Caco-2 (cell line): ENCODE measurements at regions not wholly inside any gene's neighbourhood (a gene's known extent, or its start where the extent isn't known, plus 50 kb on each side); places are given as distances from the start of the nearest gene placed in this dataset.

ENCODE experiments used
- BruUV-seq: library from RNA; stranded (reverse); fragments of 400-500 nt; replicated peaks from 2 replicates; lab custom pipeline; 2021; lab: Mats Ljungman, UMichigan
- CTCF ChIA-PET: fragments of 300-600 bp; sonication (Branson Sonifier 250); formaldehyde crosslinking; loops from one replicate; lab custom pipeline; 2022; ENCODE audit warnings: antibody characterized with exemption; lab: Charles Lee
- POLR2A ChIA-PET: fragments of 300-600 bp; sonication (Branson Sonifier 250); formaldehyde crosslinking; loops from one replicate; lab custom pipeline; 2022; ENCODE audit warnings: antibody characterized with exemption; lab: Charles Lee
- DNase-seq, 2 experiments: peaks; one replicate each; pipeline versions ENCODE4 v3.0.0 to v3.0.0-alpha.2; 2020 to 2022
- H3K27me3 ChIP-seq: replicated peaks from 2 replicates; pipeline ENCODE4 v1.6.0; 2011; ENCODE audit warnings: low read length; ENCODE audit not compliant: control insufficient read depth, insufficient read depth
- H3K36me3 ChIP-seq: 2 replicates; pipeline ENCODE4 v1.5.1; 2011; ENCODE audit warnings: low read length; ENCODE audit not compliant: control insufficient read depth, insufficient read depth
- H3K4me1 ChIP-seq: fragments of 250-450 bp; sonication (Bioruptor Pico); 2 replicates; pipeline ENCODE4 v1.5.1; 2020; ENCODE audit warnings: mild to moderate bottlenecking
- H3K4me3 ChIP-seq: 2 replicates; pipeline ENCODE4 v1.5.1; 2011; ENCODE audit warnings: low read depth, mild to moderate bottlenecking, control low read depth, low read length
- H3K9me3 ChIP-seq: fragments of 250-450 bp; sonication (Bioruptor Pico); 2 replicates; pipeline ENCODE4 v1.5.1; 2020; ENCODE audit warnings: mild to moderate bottlenecking, moderate library complexity
- H3K27ac Mint-ChIP-seq: one replicate; pipeline ENCODE4 v1.8.0; 2022; ENCODE audit warnings: mixed read lengths; ENCODE audit not compliant: unreplicated experiment
- H3K27me3 Mint-ChIP-seq: one replicate; pipeline ENCODE4 v1.8.0; 2022; ENCODE audit warnings: mixed read lengths; ENCODE audit not compliant: insufficient read depth, unreplicated experiment
- H3K36me3 Mint-ChIP-seq: one replicate; pipeline ENCODE4 v1.8.0; 2022; ENCODE audit warnings: mild to moderate bottlenecking, mixed read lengths; ENCODE audit not compliant: insufficient read depth, unreplicated experiment
- H3K4me1 Mint-ChIP-seq: one replicate; pipeline ENCODE4 v1.8.0; 2022; ENCODE audit warnings: low read depth, mixed read lengths; ENCODE audit not compliant: unreplicated experiment
- H3K4me3 Mint-ChIP-seq: one replicate; pipeline ENCODE4 v1.8.0; 2022; ENCODE audit warnings: mild to moderate bottlenecking, moderate library complexity, mixed read lengths; ENCODE audit not compliant: unreplicated experiment
- H3K9me3 Mint-ChIP-seq: one replicate; pipeline ENCODE4 v1.8.0; 2022; ENCODE audit warnings: mixed read lengths; ENCODE audit not compliant: unreplicated experiment
- CTCF ChIP-seq, 2 experiments: fragments of 200-600 bp in 1 of 2; IDR thresholded peaks; 1 replicate in 1 of 2; 2 replicates in 1 of 2; pipeline versions ENCODE4 v1.5.1 to v1.8.0; 2011 to 2022; ENCODE audit warnings: antibody characterized with exemption in 1 of 2, control low read depth in 1 of 2, inconsistent platforms in 1 of 2, low read depth in 1 of 2, low read length in 1 of 2, mild to moderate bottlenecking in 1 of 2, moderate library complexity in 1 of 2; ENCODE audit not compliant: insufficient read depth in 1 of 2, severe bottlenecking in 1 of 2, unreplicated experiment in 1 of 2
- intact Hi-C: fragments of 100-400 bp; cut with micrococcal nuclease; formaldehyde crosslinking; loops from one replicate; pipeline ENCODE4 v1.10.0; 2022; ENCODE audit not compliant: unreplicated experiment

GRCh38 chr18:78459668-78460067 is 520.0 kb upstream of the SALL3 start:
- intact Hi-C loops, result no loop called here
- ChIA-PET CTCF (no interaction called here), POLR2A (no interaction called here)
- DNase-seq, result no peak
- Histone ChIP-seq H3K36me3 (no peaks in the 10 kb centered on the region), H3K4me1 (no peaks in the 10 kb centered on the region), H3K4me3 (no peak overlapping the region), H3K9me3 (no peaks in the 10 kb centered on the region), H3K27me3 (no peaks in the 10 kb centered on the region)
- peaks cover 3% of the 10 kb centered on the region for H3K27me3 Mint-ChIP-seq
- H3K27ac Mint-ChIP-seq, result no peak overlapping the region
- H3K4me1 Mint-ChIP-seq, result no peaks in the 10 kb centered on the region
- H3K36me3 Mint-ChIP-seq, result no peaks in the 10 kb centered on the region
- BruUV-seq, result no TSS peak
- H3K4me3 Mint-ChIP-seq, result no peak overlapping the region
- H3K9me3 Mint-ChIP-seq, result no peaks in the 10 kb centered on the region
- no peak for TF ChIP-seq CTCF (IDR thresholded peaks at IDR 0.05; ENCODE audit: insufficient read depth in 1 of 2, low read depth in 1 of 2, low read length in 1 of 2, severe bottlenecking in 1 of 2, unreplicated experiment in 1 of 2)

GRCh38 chr18:78460558-78460957 is 519.1 kb upstream of the SALL3 start:
- Histone ChIP-seq H3K4me3 (no peak overlapping the region), H3K4me1 (no peaks in the 10 kb centered on the region), H3K36me3 (no peaks in the 10 kb centered on the region), H3K9me3 (no peaks in the 10 kb centered on the region), H3K27me3 (no peaks in the 10 kb centered on the region)
- TF ChIP-seq CTCF (IDR thresholded peaks at IDR 0.05; ENCODE audit: insufficient read depth in 1 of 2, low read depth in 1 of 2, low read length in 1 of 2, severe bottlenecking in 1 of 2, unreplicated experiment in 1 of 2), result no peak
- Mint-ChIP-seq H3K36me3 (no peaks in the 10 kb centered on the region), H3K27ac (no peak overlapping the region), H3K27me3 (peaks cover 3% of the 10 kb centered on the region), H3K9me3 (no peaks in the 10 kb centered on the region), H3K4me1 (no peaks in the 10 kb centered on the region), H3K4me3 (no peak overlapping the region)
- DNase-seq, result no peak
- ChIA-PET CTCF (no interaction called here), POLR2A (no interaction called here)
- intact Hi-C loops, result no loop called here
- no TSS peak for BruUV-seq

GRCh38 chr18:78473563-78473962 is 506.1 kb upstream of the SALL3 start:
- Histone ChIP-seq H3K4me3 (no peak overlapping the region), H3K27me3 (no peaks in the 10 kb centered on the region), H3K9me3 (no peaks in the 10 kb centered on the region), H3K36me3 (no peaks in the 10 kb centered on the region), H3K4me1 (no peaks in the 10 kb centered on the region)
- Mint-ChIP-seq H3K4me3 (no peak overlapping the region), H3K9me3 (no peaks in the 10 kb centered on the region), H3K4me1 (no peaks in the 10 kb centered on the region), H3K27ac (no peak overlapping the region), H3K27me3 (no peaks in the 10 kb centered on the region), H3K36me3 (no peaks in the 10 kb centered on the region)
- no peak for DNase-seq
- BruUV-seq, result no TSS peak
- POLR2A ChIA-PET, result no interaction called here
- CTCF ChIA-PET, result no interaction called here
- TF ChIP-seq CTCF (IDR thresholded peaks at IDR 0.05; ENCODE audit: insufficient read depth in 1 of 2, low read depth in 1 of 2, low read length in 1 of 2, severe bottlenecking in 1 of 2, unreplicated experiment in 1 of 2), result no peak
- intact Hi-C loops, result no loop called here
